Activated naive CD4-positive, alpha-beta T cell treated with anti-CD3 and anti-CD28 coated beads for 36 hours (primary cell): ENCODE measurements at regions not wholly inside any gene's neighbourhood (a gene's known extent, or its start where the extent isn't known, plus 50 kb on each side); places are given as distances from the start of the nearest gene placed in this dataset.

Source experiments
- CTCF ChIA-PET: fragments of 350-600 bp; sonication (Branson Sonifier 250); formaldehyde crosslinking; loops from one replicate; lab custom pipeline; 2021; ENCODE audit warnings: antibody characterized with exemption; lab: Charles Lee
- DNase-seq: peaks from one replicate; pipeline ENCODE4 v3.0.0-alpha.2; 2020
- H3K27ac Mint-ChIP-seq: one replicate; pipeline ENCODE4 v1.8.0; 2021; ENCODE audit warnings: mild to moderate bottlenecking, mixed read lengths
- H3K27me3 Mint-ChIP-seq: one replicate; pipeline ENCODE4 v1.8.0; 2021; ENCODE audit warnings: low read depth, mixed read lengths
- H3K36me3 Mint-ChIP-seq: one replicate; pipeline ENCODE4 v1.8.0; 2021; ENCODE audit warnings: low read depth, mixed read lengths
- H3K4me1 Mint-ChIP-seq: one replicate; pipeline ENCODE4 v1.8.0; 2021; ENCODE audit warnings: low read depth, mixed read lengths
- H3K4me3 Mint-ChIP-seq: one replicate; pipeline ENCODE4 v1.8.0; 2021; ENCODE audit warnings: mild to moderate bottlenecking, moderate library complexity, mixed read lengths
- H3K9me3 Mint-ChIP-seq: one replicate; pipeline ENCODE4 v1.8.0; 2021; ENCODE audit warnings: mixed read lengths
- intact Hi-C: fragments of 100-400 bp; cut with micrococcal nuclease; formaldehyde crosslinking; loops from one replicate; pipeline ENCODE4 v1.15.1; 2023

GRCh38 chr7:72462311-72462710 lies 50.2 kb upstream of the CALN1 start:
- no peaks in the 10 kb centered on the region for H3K4me1 Mint-ChIP-seq
- H3K36me3 Mint-ChIP-seq, result no peaks in the 10 kb centered on the region
- peaks cover 1% of the 10 kb centered on the region for H3K9me3 Mint-ChIP-seq
- intact Hi-C loops, result no loop called here
- H3K27me3 Mint-ChIP-seq, result no peaks in the 10 kb centered on the region
- CTCF ChIA-PET, result interaction anchor here (0.6 kb wide), 1 partner anchor 293 kb away, joined by 5 read pairs; no protein-coding TSS in a partner anchor
- DNase-seq, result no peak
- no peak overlapping the region for H3K4me3 Mint-ChIP-seq
- H3K27ac Mint-ChIP-seq, result no peak overlapping the region
